Choroid plexus epithelial cell (primary cell): ENCODE measurements at regions not wholly inside any gene's neighbourhood (a gene's known extent, or its start where the extent isn't known, plus 50 kb on each side); places are given as distances from the start of the nearest gene placed in this dataset.

ENCODE experiments used
- DNase-seq: peaks from one replicate; pipeline ENCODE4 v3.0.0-alpha.2; 2010; ENCODE audit warnings: low read depth
- H3K4me3 ChIP-seq: 2 replicates; pipeline ENCODE4 v1.5.1; 2011; ENCODE audit warnings: low read depth, mild to moderate bottlenecking, control low read depth, low read length, moderate library complexity
- CTCF ChIP-seq: conservative IDR thresholded peaks from 2 replicates; pipeline ENCODE4 v1.5.1; 2011; ENCODE audit warnings: low read depth, mild to moderate bottlenecking, control low read depth, inconsistent platforms, low read length, moderate library complexity

- no peak for TF ChIP-seq CTCF
- DNase-seq, result no peak
- no peak overlapping the region for H3K4me3 ChIP-seq
Measured at GRCh38 chr2:226234187-226234586, 565.4 kb downstream of the IRS1 start.

GRCh38 chr2:226233388-226233787 lies 566.2 kb downstream of the IRS1 start:
- DNase-seq, result no peak
- no peak overlapping the region for H3K4me3 ChIP-seq
- TF ChIP-seq CTCF, result no peak

GRCh38 chr2:226228080-226228479 lies 571.5 kb downstream of the IRS1 start:
- H3K4me3 ChIP-seq, result no peak overlapping the region
- no peak for TF ChIP-seq CTCF
- DNase-seq, result no peak

GRCh38 chr2:226227341-226227740 lies 572.3 kb downstream of the IRS1 start:
- H3K4me3 ChIP-seq, result no peak overlapping the region
- TF ChIP-seq CTCF, result no peak

GRCh38 chr2:226223704-226224103 lies 575.9 kb downstream of the IRS1 start:
- no peak for TF ChIP-seq CTCF
- DNase-seq, result no peak
- no peak overlapping the region for H3K4me3 ChIP-seq

More at GRCh38 chr2:226227341-226227740, 572.3 kb downstream of the IRS1 start:
- no peak for DNase-seq

- no peak for DNase-seq
- no peak for TF ChIP-seq CTCF
- H3K4me3 ChIP-seq, result no peak overlapping the region
Measured at GRCh38 chr2:226220511-226220910, 579.1 kb downstream of the IRS1 start.

- TF ChIP-seq CTCF, result no peak
Measured at GRCh38 chr2:226217191-226217590, 582.4 kb downstream of the IRS1 start.

More at GRCh38 chr2:226217191-226217590, 582.4 kb downstream of the IRS1 start:
- no peak for DNase-seq
- H3K4me3 ChIP-seq, result no peak overlapping the region
